Stimulated activated memory B cell treated with anti-CD40 and anti-IgM and Interleukin-4, amounts not matched to agents 10 μg/mL and 1 μg/mL and 100 μg/mL, for 72 hours (primary cell): ENCODE measurements at regions not wholly inside any gene's neighbourhood (a gene's known extent, or its start where the extent isn't known, plus 50 kb on each side); places are given as distances from the start of the nearest gene placed in this dataset.
A peak's percentile ranks its signal among the peaks of the same experiment; 100 is the strongest.
"Not testable (repeated sequence)": the region's sequence is repeated elsewhere in the genome, so short reads cannot be mapped to it uniquely, and the experiment has no call there.

ENCODE experiments used
- ATAC-seq: fragments of 150-1000 bp; cut with Tn5 transposase; 2 replicates; pipeline ENCODE4 v1.10.0; 2021
- H3K27ac Mint-ChIP-seq: one replicate; pipeline ENCODE4 v1.8.0; 2022; ENCODE audit warnings: mild to moderate bottlenecking, mixed read lengths
- H3K27me3 Mint-ChIP-seq: one replicate; pipeline ENCODE4 v1.8.0; 2022; ENCODE audit warnings: mixed read lengths
- H3K36me3 Mint-ChIP-seq: one replicate; pipeline ENCODE4 v1.8.0; 2022; ENCODE audit warnings: mixed read lengths
- H3K4me1 Mint-ChIP-seq: one replicate; pipeline ENCODE4 v1.8.0; 2022; ENCODE audit warnings: mixed read lengths
- H3K4me3 Mint-ChIP-seq: one replicate; pipeline ENCODE4 v1.8.0; 2022; ENCODE audit warnings: mild to moderate bottlenecking, moderate library complexity, mixed read lengths
- H3K9me3 Mint-ChIP-seq: one replicate; pipeline ENCODE4 v1.8.0; 2022; ENCODE audit warnings: mixed read lengths

- Mint-ChIP-seq H3K36me3 (no peaks in the 10 kb centered on the region), H3K4me3 (no peak overlapping the region)
Observed at GRCh38 chr4:29948451-29948850, 771.7 kb upstream of the PCDH7 start.

GRCh38 chr4:29948858-29949257 is 771.3 kb upstream of the PCDH7 start:
- Mint-ChIP-seq H3K4me3 (no peak overlapping the region), H3K36me3 (no peaks in the 10 kb centered on the region), H3K27me3 (no peaks in the 10 kb centered on the region), H3K27ac (no peak overlapping the region), H3K4me1 (no peaks in the 10 kb centered on the region), H3K9me3 (no peaks in the 10 kb centered on the region)
- no peak for ATAC-seq

More at GRCh38 chr4:29948451-29948850, 771.7 kb upstream of the PCDH7 start:
- Mint-ChIP-seq H3K4me1 (no peaks in the 10 kb centered on the region), H3K27me3 (no peaks in the 10 kb centered on the region), H3K9me3 (peaks cover 3% of the 10 kb centered on the region), H3K27ac (no peak overlapping the region)
- no peak for ATAC-seq

- Mint-ChIP-seq H3K36me3 (no peaks in the 10 kb centered on the region), H3K27me3 (no peaks in the 10 kb centered on the region), H3K4me3 (no peak overlapping the region), H3K9me3 (peaks cover 3% of the 10 kb centered on the region), H3K27ac (no peak overlapping the region), H3K4me1 (no peaks in the 10 kb centered on the region)
- no peak for ATAC-seq
Observed at GRCh38 chr4:29966386-29966785, 753.8 kb upstream of the PCDH7 start.

GRCh38 chr4:29970626-29971025 is 749.5 kb upstream of the PCDH7 start:
- no peaks in the 10 kb centered on the region for H3K27me3 Mint-ChIP-seq
- no peak overlapping the region for H3K4me3 Mint-ChIP-seq
- H3K9me3 Mint-ChIP-seq: peaks cover 4% of the 10 kb centered on the region
- ATAC-seq: no peak
- H3K36me3 Mint-ChIP-seq: no peaks in the 10 kb centered on the region
- no peak overlapping the region for H3K27ac Mint-ChIP-seq
- H3K4me1 Mint-ChIP-seq: no peaks in the 10 kb centered on the region

- no peaks in the 10 kb centered on the region for H3K36me3 Mint-ChIP-seq
- no peaks in the 10 kb centered on the region for H3K4me1 Mint-ChIP-seq
Observed at GRCh38 chr4:29972121-29972520, 748.0 kb upstream of the PCDH7 start.

GRCh38 chr4:29983890-29984289 is 736.3 kb upstream of the PCDH7 start:
- Mint-ChIP-seq H3K4me1 (no peaks in the 10 kb centered on the region), H3K27ac (no peak overlapping the region), H3K27me3 (no peaks in the 10 kb centered on the region), H3K9me3 (peaks cover 3% of the 10 kb centered on the region), H3K36me3 (no peaks in the 10 kb centered on the region), H3K4me3 (no peak overlapping the region)
- ATAC-seq: peak; percentile 9

More at GRCh38 chr4:29972121-29972520, 748.0 kb upstream of the PCDH7 start:
- no peak overlapping the region for H3K27ac Mint-ChIP-seq
- H3K27me3 Mint-ChIP-seq: no peaks in the 10 kb centered on the region
- no peak overlapping the region for H3K4me3 Mint-ChIP-seq
- H3K9me3 Mint-ChIP-seq: peaks cover 9% of the 10 kb centered on the region
- ATAC-seq: no peak

GRCh38 chr4:30001628-30002027 is 718.5 kb upstream of the PCDH7 start:
- no peak for ATAC-seq
- no peak overlapping the region for H3K4me3 Mint-ChIP-seq
- H3K36me3 Mint-ChIP-seq: no peaks in the 10 kb centered on the region
- no peaks in the 10 kb centered on the region for H3K27me3 Mint-ChIP-seq
- H3K4me1 Mint-ChIP-seq: no peaks in the 10 kb centered on the region
- no peak overlapping the region for H3K27ac Mint-ChIP-seq
- peaks cover 6% of the 10 kb centered on the region for H3K9me3 Mint-ChIP-seq

GRCh38 chr4:30002341-30002740 is 717.8 kb upstream of the PCDH7 start:
- H3K4me1 Mint-ChIP-seq: no peaks in the 10 kb centered on the region
- peaks cover 6% of the 10 kb centered on the region for H3K9me3 Mint-ChIP-seq
- no peak overlapping the region for H3K4me3 Mint-ChIP-seq
- H3K27ac Mint-ChIP-seq: no peak overlapping the region
- ATAC-seq: no peak
- H3K36me3 Mint-ChIP-seq: no peaks in the 10 kb centered on the region
- no peaks in the 10 kb centered on the region for H3K27me3 Mint-ChIP-seq

- H3K36me3 Mint-ChIP-seq: no peaks in the 10 kb centered on the region
- H3K9me3 Mint-ChIP-seq: peaks cover 6% of the 10 kb centered on the region
- no peaks in the 10 kb centered on the region for H3K4me1 Mint-ChIP-seq
- H3K27me3 Mint-ChIP-seq: no peaks in the 10 kb centered on the region
- no peak for ATAC-seq
- H3K4me3 Mint-ChIP-seq: no peak overlapping the region
- no peak overlapping the region for H3K27ac Mint-ChIP-seq
Observed at GRCh38 chr4:30005995-30006394, 714.2 kb upstream of the PCDH7 start.

- Mint-ChIP-seq H3K27ac (no peak overlapping the region), H3K9me3 (peaks cover 7% of the 10 kb centered on the region), H3K36me3 (no peaks in the 10 kb centered on the region), H3K4me3 (no peak overlapping the region), H3K4me1 (no peaks in the 10 kb centered on the region), H3K27me3 (no peaks in the 10 kb centered on the region)
- no peak for ATAC-seq
Observed at GRCh38 chr4:30024526-30024925, 695.6 kb upstream of the PCDH7 start.

GRCh38 chr4:30028826-30029225 is 691.3 kb upstream of the PCDH7 start:
- H3K4me1 Mint-ChIP-seq: no peaks in the 10 kb centered on the region

GRCh38 chr4:30056016-30056766 is 664.0 kb upstream of the PCDH7 start:
- Mint-ChIP-seq H3K4me3 (no peak overlapping the region), H3K4me1 (no peaks in the 10 kb centered on the region), H3K36me3 (no peaks in the 10 kb centered on the region), H3K27me3 (no peaks in the 10 kb centered on the region), H3K9me3 (peaks cover 11% of the 10 kb centered on the region), H3K27ac (no peak overlapping the region)
- ATAC-seq: no peak

More at GRCh38 chr4:30028826-30029225, 691.3 kb upstream of the PCDH7 start:
- Mint-ChIP-seq H3K36me3 (no peaks in the 10 kb centered on the region), H3K27me3 (no peaks in the 10 kb centered on the region), H3K9me3 (peaks cover 10% of the 10 kb centered on the region), H3K27ac (no peak overlapping the region), H3K4me3 (no peak overlapping the region)
- ATAC-seq: no peak

GRCh38 chr4:30068234-30068633 is 651.9 kb upstream of the PCDH7 start:
- Mint-ChIP-seq H3K27me3 (no peaks in the 10 kb centered on the region), H3K27ac (no peak overlapping the region), H3K4me1 (no peaks in the 10 kb centered on the region), H3K36me3 (no peaks in the 10 kb centered on the region), H3K4me3 (no peak overlapping the region), H3K9me3 (peaks cover 11% of the 10 kb centered on the region)
- ATAC-seq: no peak

- H3K36me3 Mint-ChIP-seq: no peaks in the 10 kb centered on the region
- H3K9me3 Mint-ChIP-seq: peaks cover 7% of the 10 kb centered on the region
- H3K4me1 Mint-ChIP-seq: no peaks in the 10 kb centered on the region
- no peak for ATAC-seq
- no peak overlapping the region for H3K4me3 Mint-ChIP-seq
- no peaks in the 10 kb centered on the region for H3K27me3 Mint-ChIP-seq
- H3K27ac Mint-ChIP-seq: no peak overlapping the region
Observed at GRCh38 chr4:30073011-30073710, 647.0 kb upstream of the PCDH7 start.

- H3K4me1 Mint-ChIP-seq, H3K9me3 Mint-ChIP-seq, H3K36me3 Mint-ChIP-seq, H3K27me3 Mint-ChIP-seq, H3K4me3 Mint-ChIP-seq, ATAC-seq, H3K27ac Mint-ChIP-seq: not testable (repeated sequence)
Observed at GRCh38 chr4:30092420-30093128, 627.6 kb upstream of the PCDH7 start.
